Fibroblast of lung (primary cell): ENCODE measurements at regions not wholly inside any gene's neighbourhood (a gene's known extent, or its start where the extent isn't known, plus 50 kb on each side); places are given as distances from the start of the nearest gene placed in this dataset.

Experiments
- DNase-seq, 2 donors: peaks; one replicate each; pipeline versions ENCODE4 v3.0.0 to v3.0.0-alpha.2; 2010; ENCODE audit warnings: low read depth in 2 of 2
- H2AFZ ChIP-seq: 2 replicates; pipeline ENCODE4 v1.5.1; 2012; ENCODE audit warnings: low read length, control low read depth, inconsistent platforms
- H3K27ac ChIP-seq: 2 replicates; pipeline ENCODE4 v1.5.1; 2011; ENCODE audit warnings: low read length, control low read depth; ENCODE audit not compliant: insufficient read depth
- H3K27me3 ChIP-seq: 2 replicates; pipeline ENCODE4 v1.5.1; 2011; ENCODE audit warnings: mild to moderate bottlenecking, low read length; ENCODE audit not compliant: control insufficient read depth, insufficient read depth
- H3K36me3 ChIP-seq: 2 replicates; pipeline ENCODE4 v1.5.1; 2011; ENCODE audit warnings: low read length; ENCODE audit not compliant: control insufficient read depth, insufficient read depth
- H3K4me1 ChIP-seq: 2 replicates; pipeline ENCODE4 v1.5.1; 2011; ENCODE audit warnings: low read length; ENCODE audit not compliant: control insufficient read depth, insufficient read depth; ENCODE audit errors: extremely low read depth
- H3K4me2 ChIP-seq: 2 replicates; pipeline ENCODE4 v1.5.1; 2011; ENCODE audit warnings: low read length, control low read depth; ENCODE audit not compliant: insufficient read depth; ENCODE audit errors: extremely low read depth
- H3K4me3 ChIP-seq, 4 experiments: fragments of 200-600 bp in 1 of 4; sonication (generic) in 1 of 4; replicated peaks in 1 of 4; 2 replicates each; pipeline ENCODE4 v1.5.1; 2011 to 2016; ENCODE audit warnings: low read length in 4 of 4, low read depth in 3 of 4, mild to moderate bottlenecking in 3 of 4, control low read depth in 2 of 4, inconsistent platforms in 1 of 4, mixed read lengths in 1 of 4; ENCODE audit not compliant: insufficient read depth in 1 of 4; ENCODE audit errors: control extremely low read depth in 1 of 4
- H3K79me2 ChIP-seq: 2 replicates; pipeline ENCODE4 v1.5.1; 2012; ENCODE audit warnings: mild to moderate bottlenecking, low read length, inconsistent platforms; ENCODE audit not compliant: control insufficient read depth, insufficient read depth
- H3K9ac ChIP-seq: 2 replicates; pipeline ENCODE4 v1.5.1; 2011; ENCODE audit warnings: mild to moderate bottlenecking, low read length, control low read depth; ENCODE audit not compliant: insufficient read depth
- H3K9me3 ChIP-seq: 2 replicates; pipeline ENCODE4 v1.5.1; 2012; ENCODE audit warnings: low read depth, low read length; ENCODE audit not compliant: control insufficient read depth, insufficient read depth
- H4K20me1 ChIP-seq: 2 replicates; pipeline ENCODE4 v1.5.1; 2011; ENCODE audit warnings: low read length; ENCODE audit not compliant: control insufficient read depth, insufficient read depth; ENCODE audit errors: extremely low read depth
- CTCF ChIP-seq, 2 donors: IDR thresholded peaks in 1 of 2; conservative IDR thresholded peaks in 1 of 2; 1 replicate in 1 of 2; 2 replicates in 1 of 2; pipeline ENCODE4 v1.5.1; 2011 to 2012; ENCODE audit warnings: low read length in 2 of 2, control low read depth in 1 of 2, inconsistent platforms in 1 of 2, low read depth in 1 of 2, mild to moderate bottlenecking in 1 of 2
- EZH2 ChIP-seq: IDR thresholded peaks from 2 replicates; pipeline ENCODE4 v1.5.1; 2012; ENCODE audit warnings: low read length, control low read depth, mild to moderate bottlenecking; ENCODE audit errors: missing control alignments

- H3K4me2 ChIP-seq, result no peak overlapping the region
- H3K27ac ChIP-seq, result no peak overlapping the region
- no peaks in the 10 kb centered on the region for H4K20me1 ChIP-seq
- DNase-seq, result no peak
- H3K9ac ChIP-seq, result no peak overlapping the region
- no peak overlapping the region for H2AFZ ChIP-seq
- H3K4me3 ChIP-seq, result no peak overlapping the region
- no peak for TF ChIP-seq EZH2
- TF ChIP-seq CTCF (conservative IDR thresholded peaks at IDR 0.05 in 1 of 2, IDR thresholded peaks at IDR 0.05 in 1 of 2; ENCODE audit: low read depth in 1 of 2, low read length in 2 of 2), result no peak
- H3K79me2 ChIP-seq, result no peaks in the 10 kb centered on the region
- no peaks in the 10 kb centered on the region for H3K36me3 ChIP-seq
- H3K9me3 ChIP-seq, result no peaks in the 10 kb centered on the region
- H3K4me1 ChIP-seq, result no peaks in the 10 kb centered on the region
- H3K27me3 ChIP-seq, result no peaks in the 10 kb centered on the region
Measured at GRCh38 chr3:137078040-137078439, 120.3 kb downstream of the IL20RB start.

DNA sequence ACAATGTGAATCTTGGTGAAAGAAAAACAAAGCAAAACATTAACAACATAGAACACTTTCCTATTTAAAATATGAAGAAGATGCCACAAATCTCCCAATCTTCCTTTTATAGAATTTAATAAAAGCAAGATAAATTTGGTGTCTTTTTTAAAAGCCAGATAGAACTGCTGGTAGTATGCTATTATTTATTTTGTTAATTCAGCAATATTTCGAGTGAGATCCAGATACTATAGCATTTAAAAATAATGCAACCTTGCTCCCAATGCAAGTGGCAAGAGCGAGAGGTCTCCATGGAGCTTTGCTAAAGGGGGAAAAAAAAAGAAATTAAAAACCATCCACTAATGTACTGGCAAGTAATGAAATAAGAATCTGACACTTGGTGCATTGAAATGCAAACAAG lies 121.8 kb downstream of the IL20RB start:
- no peak for DNase-seq
- H3K36me3 ChIP-seq, result no peaks in the 10 kb centered on the region
- no peak overlapping the region for H3K9ac ChIP-seq
- H4K20me1 ChIP-seq, result no peaks in the 10 kb centered on the region
- TF ChIP-seq EZH2 (no peak), CTCF (conservative IDR thresholded peaks at IDR 0.05 in 1 of 2, IDR thresholded peaks at IDR 0.05 in 1 of 2; ENCODE audit: low read depth in 1 of 2, low read length in 2 of 2) (no peak)
- no peak overlapping the region for H3K4me3 ChIP-seq
- no peaks in the 10 kb centered on the region for H3K27me3 ChIP-seq
- H3K4me1 ChIP-seq, result no peaks in the 10 kb centered on the region
- no peak overlapping the region for H3K27ac ChIP-seq
- H3K4me2 ChIP-seq, result no peak overlapping the region
- no peaks in the 10 kb centered on the region for H3K9me3 ChIP-seq
- H2AFZ ChIP-seq, result no peak overlapping the region
- H3K79me2 ChIP-seq, result no peaks in the 10 kb centered on the region

DNA sequence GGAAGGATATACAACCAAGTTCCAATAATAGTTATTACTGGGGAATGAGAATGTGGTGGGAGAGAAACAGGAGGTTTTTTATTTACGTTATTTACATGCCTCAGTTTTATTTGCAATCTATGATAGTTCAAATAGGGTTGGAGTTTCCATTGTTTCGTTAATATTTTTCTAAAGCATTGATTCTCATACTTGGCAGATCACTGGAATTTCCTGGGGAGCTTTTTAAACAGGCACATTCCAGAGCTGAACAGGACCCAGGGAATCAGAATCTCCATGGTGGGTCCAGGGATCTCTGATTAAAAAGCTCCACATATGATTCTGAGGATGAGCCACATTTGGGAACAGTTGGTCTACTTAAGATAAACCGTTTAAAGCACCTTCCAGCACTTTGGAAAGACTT lies 123.9 kb downstream of the IL20RB start:
- no peak for DNase-seq
- TF ChIP-seq CTCF (conservative IDR thresholded peaks at IDR 0.05 in 1 of 2, IDR thresholded peaks at IDR 0.05 in 1 of 2; ENCODE audit: low read depth in 1 of 2, low read length in 2 of 2), result no peak
- no peak for TF ChIP-seq EZH2
- H3K4me2 ChIP-seq, result no peak overlapping the region
- no peaks in the 10 kb centered on the region for H3K36me3 ChIP-seq
- no peak overlapping the region for H2AFZ ChIP-seq
- H3K9me3 ChIP-seq, result no peaks in the 10 kb centered on the region
- no peaks in the 10 kb centered on the region for H3K4me1 ChIP-seq
- no peak overlapping the region for H3K27ac ChIP-seq
- H3K9ac ChIP-seq, result no peak overlapping the region
- H3K4me3 ChIP-seq, result no peak overlapping the region
- no peaks in the 10 kb centered on the region for H4K20me1 ChIP-seq
- no peaks in the 10 kb centered on the region for H3K79me2 ChIP-seq
- H3K27me3 ChIP-seq, result no peaks in the 10 kb centered on the region
